PC-9 (cell line): ENCODE measurements at regions not wholly inside any gene's neighbourhood (a gene's known extent, or its start where the extent isn't known, plus 50 kb on each side); places are given as distances from the start of the nearest gene placed in this dataset.

ENCODE experiments used
- BruUV-seq: library from RNA; stranded (reverse); fragments of 400-500 nt; replicated peaks from 2 replicates; lab custom pipeline; 2021; lab: Mats Ljungman, UMichigan
- CTCF ChIA-PET: fragments of 300-600 bp; sonication (Branson Sonifier 250); formaldehyde crosslinking; loops from one replicate; lab custom pipeline; 2022; ENCODE audit warnings: antibody characterized with exemption; lab: Charles Lee
- POLR2A ChIA-PET: fragments of 300-600 bp; sonication (Branson Sonifier 250); formaldehyde crosslinking; loops from one replicate; lab custom pipeline; 2022; ENCODE audit warnings: antibody characterized with exemption; ENCODE audit not compliant: unreplicated experiment; lab: Charles Lee
- DNase-seq, 2 experiments: peaks; one replicate each; pipeline versions ENCODE4 v3.0.0 to v3.0.0-alpha.2; 2015 to 2022; ENCODE audit warnings: mixed read lengths in 1 of 2
- H2AFZ ChIP-seq: fragments of 200-600 bp; sonication (generic); 2 replicates; pipeline ENCODE4 v1.8.1; 2017; ENCODE audit warnings: antibody characterized with exemption
- H3F3A ChIP-seq: fragments of 200-600 bp; sonication (generic); 2 replicates; pipeline ENCODE4 v1.8.1; 2017; ENCODE audit warnings: antibody characterized with exemption, mild to moderate bottlenecking, low read depth; ENCODE audit not compliant: insufficient read depth
- H3K27ac ChIP-seq: fragments of 200-600 bp; sonication (generic); 2 replicates; pipeline ENCODE4 v1.6.1; 2016; ENCODE audit warnings: mixed run types
- H3K27me3 ChIP-seq: fragments of 200-600 bp; sonication (generic); 2 replicates; pipeline ENCODE4 v1.6.1; 2016; ENCODE audit warnings: low read depth, mixed run types; ENCODE audit not compliant: insufficient read depth
- H3K36me3 ChIP-seq: fragments of 200-600 bp; sonication (generic); 2 replicates; pipeline ENCODE4 v1.6.1; 2016; ENCODE audit warnings: low read depth, mixed run types
- H3K4me1 ChIP-seq: fragments of 200-600 bp; sonication (generic); replicated peaks from 2 replicates; pipeline ENCODE4 v1.6.1; 2016; ENCODE audit warnings: mixed run types; ENCODE audit not compliant: insufficient read depth
- H3K4me2 ChIP-seq: fragments of 200-600 bp; sonication (generic); 2 replicates; pipeline ENCODE4 v1.6.1; 2017; ENCODE audit warnings: mixed run types
- H3K4me3 ChIP-seq: fragments of 200-600 bp; sonication (generic); 2 replicates; pipeline ENCODE4 v1.6.1; 2016; ENCODE audit warnings: mixed run types
- H3K79me2 ChIP-seq: fragments of 200-600 bp; sonication (generic); 2 replicates; pipeline ENCODE4 v1.6.1; 2017; ENCODE audit warnings: low read depth, mixed run types
- H3K9me2 ChIP-seq: fragments of 200-600 bp; sonication (generic); 2 replicates; pipeline ENCODE4 v1.8.1; 2017; ENCODE audit warnings: mild to moderate bottlenecking; ENCODE audit not compliant: insufficient read depth
- H3K9me3 ChIP-seq: fragments of 200-600 bp; sonication (generic); 2 replicates; pipeline ENCODE4 v1.8.1; 2016; ENCODE audit warnings: low read depth; ENCODE audit not compliant: insufficient read depth
- H4K20me1 ChIP-seq: fragments of 200-600 bp; sonication (generic); 2 replicates; pipeline ENCODE4 v1.8.1; 2017; ENCODE audit not compliant: insufficient read depth
- EZH2 ChIP-seq: fragments of 200-600 bp; sonication (generic); IDR thresholded peaks from 2 replicates; pipeline ENCODE4 v1.8.0; 2017; ENCODE audit warnings: antibody characterized with exemption, low read depth
- intact Hi-C: fragments of 100-400 bp; cut with micrococcal nuclease; formaldehyde crosslinking; loops from one replicate; pipeline ENCODE4 v1.10.0; 2022; ENCODE audit not compliant: unreplicated experiment
- TF ChIP-seq, protein P1 (sequence below): fragments of 200-600 bp; sonication (generic); conservative IDR thresholded peaks from 2 replicates; pipeline ENCODE4 v1.6.1; 2017; ENCODE audit warnings: mixed run types, antibody characterized with exemption, mild to moderate bottlenecking, moderate library complexity

DNA sequence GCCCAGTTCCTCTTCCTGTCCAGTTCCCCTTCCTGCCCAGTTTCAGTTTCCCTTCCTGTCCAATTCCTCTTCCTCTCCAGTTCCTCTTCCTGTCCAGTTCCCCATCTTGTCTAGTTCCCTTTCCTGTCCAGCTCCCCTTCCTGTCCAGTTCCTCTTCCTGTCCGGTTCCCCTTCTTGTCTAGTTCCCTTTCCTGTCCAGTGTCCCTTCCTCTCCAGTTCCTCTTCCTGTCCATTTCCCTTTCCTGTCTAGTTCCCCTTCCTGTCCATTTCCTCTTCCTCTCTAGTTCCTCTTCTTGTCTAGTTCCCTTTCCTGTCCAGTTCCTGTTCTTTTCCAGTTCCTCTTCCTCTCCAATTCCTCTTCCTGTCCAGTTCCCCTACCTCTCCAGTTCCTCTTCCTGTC lies 68.1 kb upstream of the ADCY1 start:
- H3K79me2 ChIP-seq = no peaks in the 10 kb centered on the region
- no peaks in the 10 kb centered on the region for H3K4me1 ChIP-seq
- no peak for DNase-seq
- no peak for TF ChIP-seq EZH2
- TF ChIP-seq, protein P1, sequence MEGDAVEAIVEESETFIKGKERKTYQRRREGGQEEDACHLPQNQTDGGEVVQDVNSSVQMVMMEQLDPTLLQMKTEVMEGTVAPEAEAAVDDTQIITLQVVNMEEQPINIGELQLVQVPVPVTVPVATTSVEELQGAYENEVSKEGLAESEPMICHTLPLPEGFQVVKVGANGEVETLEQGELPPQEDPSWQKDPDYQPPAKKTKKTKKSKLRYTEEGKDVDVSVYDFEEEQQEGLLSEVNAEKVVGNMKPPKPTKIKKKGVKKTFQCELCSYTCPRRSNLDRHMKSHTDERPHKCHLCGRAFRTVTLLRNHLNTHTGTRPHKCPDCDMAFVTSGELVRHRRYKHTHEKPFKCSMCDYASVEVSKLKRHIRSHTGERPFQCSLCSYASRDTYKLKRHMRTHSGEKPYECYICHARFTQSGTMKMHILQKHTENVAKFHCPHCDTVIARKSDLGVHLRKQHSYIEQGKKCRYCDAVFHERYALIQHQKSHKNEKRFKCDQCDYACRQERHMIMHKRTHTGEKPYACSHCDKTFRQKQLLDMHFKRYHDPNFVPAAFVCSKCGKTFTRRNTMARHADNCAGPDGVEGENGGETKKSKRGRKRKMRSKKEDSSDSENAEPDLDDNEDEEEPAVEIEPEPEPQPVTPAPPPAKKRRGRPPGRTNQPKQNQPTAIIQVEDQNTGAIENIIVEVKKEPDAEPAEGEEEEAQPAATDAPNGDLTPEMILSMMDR = no peak
- H3K27ac ChIP-seq = no peak overlapping the region
- BruUV-seq = no TSS peak
- H3K36me3 ChIP-seq = no peaks in the 10 kb centered on the region
- H3F3A ChIP-seq = no peaks in the 10 kb centered on the region
- intact Hi-C loops = no loop called here
- H3K27me3 ChIP-seq = peaks cover 9% of the 10 kb centered on the region; the same call in 1 of the 2 replicates
- H3K4me2 ChIP-seq = no peak overlapping the region
- POLR2A ChIA-PET = no interaction called here
- H3K4me3 ChIP-seq = no peak overlapping the region
- H2AFZ ChIP-seq = no peak overlapping the region
- no peaks in the 10 kb centered on the region for H4K20me1 ChIP-seq
- H3K9me3 ChIP-seq = peaks cover 18% of the 10 kb centered on the region
- no peaks in the 10 kb centered on the region for H3K9me2 ChIP-seq
- CTCF ChIA-PET = no interaction called here

DNA sequence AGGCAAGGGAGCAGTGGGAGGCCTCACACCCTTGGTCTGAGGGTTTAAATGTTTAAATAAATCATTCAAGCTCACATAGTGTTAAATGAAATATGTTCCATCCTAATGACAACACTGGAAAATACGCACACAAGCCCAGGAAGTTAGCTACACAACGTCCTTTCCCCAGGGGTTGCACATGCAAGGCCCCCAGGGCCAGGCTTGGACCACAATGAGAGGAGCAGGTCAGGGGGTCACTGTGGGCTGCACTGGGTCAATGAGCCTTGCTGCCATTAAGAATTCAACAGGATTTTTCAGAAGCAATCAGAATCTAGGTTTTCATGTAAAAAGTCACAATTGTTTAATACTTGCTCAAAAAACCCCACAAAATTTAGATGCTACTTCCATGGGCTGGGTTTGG lies 64.9 kb upstream of the ADCY1 start:
- Histone ChIP-seq H3K27ac (no peak overlapping the region), H3K9me2 (no peaks in the 10 kb centered on the region)

DNA sequence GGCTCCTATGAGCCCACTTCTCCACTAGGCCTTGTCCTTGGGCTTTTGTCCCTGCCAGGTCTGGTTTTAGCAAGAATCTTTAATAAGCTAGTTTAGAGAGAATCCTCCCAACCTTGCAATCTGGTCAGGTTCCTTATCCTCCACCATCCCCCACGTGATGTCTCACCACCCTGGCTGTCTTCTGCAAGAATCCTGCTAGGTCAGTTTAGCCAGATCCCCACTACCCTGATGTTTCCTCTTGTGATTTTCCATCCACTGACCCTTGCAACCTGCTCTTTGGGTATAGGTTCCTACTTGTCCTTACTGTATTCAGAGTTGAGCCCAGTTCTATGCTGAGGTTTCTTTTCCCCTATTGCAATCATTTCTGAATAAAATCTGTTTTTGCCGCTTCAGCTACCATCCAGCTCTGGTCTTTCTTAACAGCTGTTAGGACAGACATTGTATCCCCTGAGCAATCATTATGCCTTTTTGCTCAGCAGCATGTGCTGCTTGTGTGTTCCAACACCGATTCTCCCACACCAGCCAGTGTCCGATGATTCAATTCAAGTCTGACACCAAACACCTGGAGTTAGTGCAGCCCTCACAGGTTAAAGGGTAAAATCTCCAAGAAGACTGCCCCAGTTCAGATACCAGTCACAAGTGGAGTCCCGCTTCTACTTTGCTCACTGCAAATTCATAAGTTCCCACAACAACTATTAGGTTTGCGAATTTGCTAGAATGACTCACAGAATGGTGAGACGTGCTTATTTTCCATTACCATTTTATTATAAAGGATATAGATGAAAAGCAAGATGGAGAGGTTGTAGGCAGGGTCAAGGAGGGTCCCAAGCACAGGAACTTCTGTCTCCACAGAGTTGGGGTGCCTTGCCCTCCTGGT lies 62.2 kb upstream of the ADCY1 start:
- CTCF ChIA-PET = no interaction called here
- POLR2A ChIA-PET = no interaction called here

More for the DNA sequence above, 64.9 kb upstream of the ADCY1 start:
- no peak overlapping the region for H3K4me2 ChIP-seq
- CTCF ChIA-PET = no interaction called here
- POLR2A ChIA-PET = no interaction called here
- TF ChIP-seq EZH2 = no peak
- TF ChIP-seq, protein P1 = no peak
- intact Hi-C loops = no loop called here
- H3K4me3 ChIP-seq = no peak overlapping the region
- no peaks in the 10 kb centered on the region for H4K20me1 ChIP-seq
- no peaks in the 10 kb centered on the region for H3K36me3 ChIP-seq
- BruUV-seq = no TSS peak
- no peak overlapping the region for H2AFZ ChIP-seq
- H3F3A ChIP-seq = no peaks in the 10 kb centered on the region
- H3K79me2 ChIP-seq = no peaks in the 10 kb centered on the region
- H3K4me1 ChIP-seq = peaks cover 11% of the 10 kb centered on the region
- no peak for DNase-seq
- peaks cover 17% of the 10 kb centered on the region for H3K9me3 ChIP-seq
- no peaks in the 10 kb centered on the region for H3K27me3 ChIP-seq

More for the DNA sequence above, 62.2 kb upstream of the ADCY1 start:
- H3F3A ChIP-seq = no peaks in the 10 kb centered on the region
- no peaks in the 10 kb centered on the region for H4K20me1 ChIP-seq
- no peak overlapping the region for H2AFZ ChIP-seq
- no peaks in the 10 kb centered on the region for H3K36me3 ChIP-seq
- peak in 1 of 2 experiments; percentile 63 for DNase-seq
- no TSS peak for BruUV-seq
- peaks cover 6% of the 10 kb centered on the region for H3K9me3 ChIP-seq
- no peak overlapping the region for H3K4me3 ChIP-seq
- peaks cover 17% of the 10 kb centered on the region; the same call in 1 of the 2 replicates for H3K27me3 ChIP-seq
- H3K79me2 ChIP-seq = no peaks in the 10 kb centered on the region
- no peaks in the 10 kb centered on the region for H3K9me2 ChIP-seq
- no peak overlapping the region for H3K27ac ChIP-seq
- intact Hi-C loops = no loop called here
- peaks cover 11% of the 10 kb centered on the region for H3K4me1 ChIP-seq
- TF ChIP-seq EZH2 = no peak
- TF ChIP-seq, protein P1 = no peak
- 0 out of 2 replicates have a peak overlapping the region, but pooled peaks have one; percentile 16 for H3K4me2 ChIP-seq
